ENCODE measurements at regions not wholly inside any gene's neighbourhood (a gene's known extent, or its start where the extent isn't known, plus 50 kb on each side); places are given as distances from the start of the nearest gene placed in this dataset.

DNA sequence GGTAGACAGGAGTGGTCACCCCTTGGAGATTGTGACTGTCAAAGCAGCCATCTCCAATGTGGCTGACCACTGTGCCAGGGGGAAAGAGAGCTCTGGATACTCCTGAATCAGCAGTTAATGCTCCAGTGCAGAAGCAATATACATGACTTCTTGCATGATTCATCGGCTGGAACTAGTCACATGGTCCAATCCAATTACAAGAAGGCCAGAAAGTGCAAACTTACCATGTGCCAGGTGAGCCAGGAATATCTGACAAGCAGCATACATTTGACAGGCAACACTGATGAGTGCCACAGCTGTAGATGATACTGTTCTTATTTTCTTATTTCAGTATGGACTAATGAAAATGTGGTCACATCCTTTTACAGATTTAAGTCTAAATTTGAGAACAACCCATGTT lies 440.0 kb upstream of the MPDZ start:
- ChIA-PET POLR2A (no interaction called here), CTCF (interaction anchor here (0.6 to 1.0 kb wide), 2 partner anchors 30 to 139 kb away, joined by 3 read pairs; no protein-coding TSS in a partner anchor)
- peaks cover 6% of the 10 kb centered on the region for H3K4me1 ChIP-seq (ENCODE audit: control insufficient read depth, insufficient read depth, low read length)
- no peaks in the 10 kb centered on the region for H3K36me3 ChIP-seq (ENCODE audit: control insufficient read depth in 2 of 2, insufficient read depth in 1 of 2, low read length in 2 of 2)
- H3K4me3 ChIP-seq (ENCODE audit: low read depth, low read length) = no peak overlapping the region
- H3K9me3 ChIP-seq (ENCODE audit: control insufficient read depth, insufficient read depth, low read depth, low read length) = no peaks in the 10 kb centered on the region
- TF ChIP-seq, protein P1, sequence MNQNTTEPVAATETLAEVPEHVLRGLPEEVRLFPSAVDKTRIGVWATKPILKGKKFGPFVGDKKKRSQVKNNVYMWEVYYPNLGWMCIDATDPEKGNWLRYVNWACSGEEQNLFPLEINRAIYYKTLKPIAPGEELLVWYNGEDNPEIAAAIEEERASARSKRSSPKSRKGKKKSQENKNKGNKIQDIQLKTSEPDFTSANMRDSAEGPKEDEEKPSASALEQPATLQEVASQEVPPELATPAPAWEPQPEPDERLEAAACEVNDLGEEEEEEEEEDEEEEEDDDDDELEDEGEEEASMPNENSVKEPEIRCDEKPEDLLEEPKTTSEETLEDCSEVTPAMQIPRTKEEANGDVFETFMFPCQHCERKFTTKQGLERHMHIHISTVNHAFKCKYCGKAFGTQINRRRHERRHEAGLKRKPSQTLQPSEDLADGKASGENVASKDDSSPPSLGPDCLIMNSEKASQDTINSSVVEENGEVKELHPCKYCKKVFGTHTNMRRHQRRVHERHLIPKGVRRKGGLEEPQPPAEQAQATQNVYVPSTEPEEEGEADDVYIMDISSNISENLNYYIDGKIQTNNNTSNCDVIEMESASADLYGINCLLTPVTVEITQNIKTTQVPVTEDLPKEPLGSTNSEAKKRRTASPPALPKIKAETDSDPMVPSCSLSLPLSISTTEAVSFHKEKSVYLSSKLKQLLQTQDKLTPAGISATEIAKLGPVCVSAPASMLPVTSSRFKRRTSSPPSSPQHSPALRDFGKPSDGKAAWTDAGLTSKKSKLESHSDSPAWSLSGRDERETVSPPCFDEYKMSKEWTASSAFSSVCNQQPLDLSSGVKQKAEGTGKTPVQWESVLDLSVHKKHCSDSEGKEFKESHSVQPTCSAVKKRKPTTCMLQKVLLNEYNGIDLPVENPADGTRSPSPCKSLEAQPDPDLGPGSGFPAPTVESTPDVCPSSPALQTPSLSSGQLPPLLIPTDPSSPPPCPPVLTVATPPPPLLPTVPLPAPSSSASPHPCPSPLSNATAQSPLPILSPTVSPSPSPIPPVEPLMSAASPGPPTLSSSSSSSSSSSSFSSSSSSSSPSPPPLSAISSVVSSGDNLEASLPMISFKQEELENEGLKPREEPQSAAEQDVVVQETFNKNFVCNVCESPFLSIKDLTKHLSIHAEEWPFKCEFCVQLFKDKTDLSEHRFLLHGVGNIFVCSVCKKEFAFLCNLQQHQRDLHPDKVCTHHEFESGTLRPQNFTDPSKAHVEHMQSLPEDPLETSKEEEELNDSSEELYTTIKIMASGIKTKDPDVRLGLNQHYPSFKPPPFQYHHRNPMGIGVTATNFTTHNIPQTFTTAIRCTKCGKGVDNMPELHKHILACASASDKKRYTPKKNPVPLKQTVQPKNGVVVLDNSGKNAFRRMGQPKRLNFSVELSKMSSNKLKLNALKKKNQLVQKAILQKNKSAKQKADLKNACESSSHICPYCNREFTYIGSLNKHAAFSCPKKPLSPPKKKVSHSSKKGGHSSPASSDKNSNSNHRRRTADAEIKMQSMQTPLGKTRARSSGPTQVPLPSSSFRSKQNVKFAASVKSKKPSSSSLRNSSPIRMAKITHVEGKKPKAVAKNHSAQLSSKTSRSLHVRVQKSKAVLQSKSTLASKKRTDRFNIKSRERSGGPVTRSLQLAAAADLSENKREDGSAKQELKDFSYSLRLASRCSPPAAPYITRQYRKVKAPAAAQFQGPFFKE (tag by site-specific recombination; IDR thresholded peaks at IDR 0.05; ENCODE audit: borderline replicate concordance) = no peak
- TF ChIP-seq ZNF600 (tag by site-specific recombination; IDR thresholded peaks at IDR 0.05) (no peak), ZBTB8A (tag by site-specific recombination; IDR thresholded peaks at IDR 0.05) (no peak), ZNF621 (tag by site-specific recombination; IDR thresholded peaks at IDR 0.05) (no peak), ZNF571 (tag by site-specific recombination; IDR thresholded peaks at IDR 0.05) (no peak), ZXDB (tag by site-specific recombination; IDR thresholded peaks at IDR 0.05) (no peak), SCRT2 (tag by site-specific recombination; IDR thresholded peaks at IDR 0.05) (no peak), SCRT1 (tag by site-specific recombination; IDR thresholded peaks at IDR 0.05; ENCODE audit: borderline replicate concordance) (no peak), ZNF324 (tag by site-specific recombination; IDR thresholded peaks at IDR 0.05) (no peak), ZIC2 (tag by site-specific recombination; IDR thresholded peaks at IDR 0.05) (no peak), ZNF184 (tag by site-specific recombination; IDR thresholded peaks at IDR 0.05) (no peak), ZNF830 (tag by site-specific recombination; IDR thresholded peaks at IDR 0.05; ENCODE audit: low read depth) (no peak), ZNF777 (tag by site-specific recombination; IDR thresholded peaks at IDR 0.05; ENCODE audit: borderline replicate concordance) (no peak), ZNF133 (tag by site-specific recombination; IDR thresholded peaks at IDR 0.05) (no peak), ZNF585B (tag by site-specific recombination; IDR thresholded peaks at IDR 0.05) (no peak)
- TF ChIP-seq, protein P2, sequence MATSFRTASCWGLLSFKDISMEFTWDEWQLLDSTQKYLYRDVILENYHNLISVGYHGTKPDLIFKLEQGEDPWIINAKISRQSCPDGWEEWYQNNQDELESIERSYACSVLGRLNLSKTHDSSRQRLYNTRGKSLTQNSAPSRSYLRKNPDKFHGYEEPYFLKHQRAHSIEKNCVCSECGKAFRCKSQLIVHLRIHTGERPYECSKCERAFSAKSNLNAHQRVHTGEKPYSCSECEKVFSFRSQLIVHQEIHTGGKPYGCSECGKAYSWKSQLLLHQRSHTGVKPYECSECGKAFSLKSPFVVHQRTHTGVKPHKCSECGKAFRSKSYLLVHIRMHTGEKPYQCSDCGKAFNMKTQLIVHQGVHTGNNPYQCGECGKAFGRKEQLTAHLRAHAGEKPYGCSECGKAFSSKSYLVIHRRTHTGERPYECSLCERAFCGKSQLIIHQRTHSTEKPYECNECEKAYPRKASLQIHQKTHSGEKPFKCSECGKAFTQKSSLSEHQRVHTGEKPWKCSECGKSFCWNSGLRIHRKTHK (tag by site-specific recombination; IDR thresholded peaks at IDR 0.05) = no peak
- TF ChIP-seq, protein P3, sequence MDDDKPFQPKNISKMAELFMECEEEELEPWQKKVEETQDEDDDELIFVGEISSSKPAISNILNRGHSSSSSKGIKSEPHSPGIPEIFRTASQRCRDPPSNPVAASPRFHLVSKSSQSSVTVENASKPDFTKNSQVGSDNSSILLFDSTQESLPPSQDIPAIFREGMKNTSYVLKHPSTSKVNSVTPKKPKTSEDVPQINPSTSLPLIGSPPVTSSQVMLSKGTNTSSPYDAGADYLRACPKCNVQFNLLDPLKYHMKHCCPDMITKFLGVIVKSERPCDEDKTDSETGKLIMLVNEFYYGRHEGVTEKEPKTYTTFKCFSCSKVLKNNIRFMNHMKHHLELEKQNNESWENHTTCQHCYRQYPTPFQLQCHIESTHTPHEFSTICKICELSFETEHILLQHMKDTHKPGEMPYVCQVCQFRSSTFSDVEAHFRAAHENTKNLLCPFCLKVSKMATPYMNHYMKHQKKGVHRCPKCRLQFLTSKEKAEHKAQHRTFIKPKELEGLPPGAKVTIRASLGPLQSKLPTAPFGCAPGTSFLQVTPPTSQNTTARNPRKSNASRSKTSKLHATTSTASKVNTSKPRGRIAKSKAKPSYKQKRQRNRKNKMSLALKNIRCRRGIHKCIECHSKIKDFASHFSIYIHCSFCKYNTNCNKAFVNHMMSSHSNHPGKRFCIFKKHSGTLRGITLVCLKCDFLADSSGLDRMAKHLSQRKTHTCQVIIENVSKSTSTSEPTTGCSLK (tag by site-specific recombination; IDR thresholded peaks at IDR 0.05) = no peak
- no peak overlapping the region for H3K27ac ChIP-seq (ENCODE audit: extremely low read depth, low read depth, low read length)

DNA sequence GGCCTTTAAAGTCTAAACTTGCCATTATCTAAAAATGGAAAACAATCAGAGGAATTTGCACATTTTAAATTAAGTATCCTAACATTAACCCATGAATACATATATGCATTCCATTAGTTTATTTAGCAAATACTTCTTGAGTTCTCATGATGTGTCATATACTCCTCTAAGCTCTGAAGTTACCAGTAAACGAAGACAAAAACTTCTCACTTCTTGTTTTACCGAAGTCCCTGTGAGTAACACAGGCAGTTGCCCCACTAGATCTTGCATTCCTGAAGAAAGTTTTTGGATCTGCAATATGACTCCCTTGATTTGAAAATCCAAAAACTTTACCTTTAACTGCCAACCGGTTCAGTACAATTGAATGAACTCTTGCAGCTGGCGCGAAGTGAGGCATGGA lies 439.0 kb upstream of the MPDZ start:
- H3K36me3 ChIP-seq (ENCODE audit: control insufficient read depth in 2 of 2, insufficient read depth in 1 of 2, low read length in 2 of 2) = no peaks in the 10 kb centered on the region
- ChIA-PET CTCF (no interaction called here), POLR2A (no interaction called here)
- H3K27ac ChIP-seq (ENCODE audit: extremely low read depth, low read depth, low read length) = no peak overlapping the region
- H3K4me3 ChIP-seq (ENCODE audit: low read depth, low read length) = no peak overlapping the region
- no peaks in the 10 kb centered on the region for H3K9me3 ChIP-seq (ENCODE audit: control insufficient read depth, insufficient read depth, low read depth, low read length)
- TF ChIP-seq, protein P4, sequence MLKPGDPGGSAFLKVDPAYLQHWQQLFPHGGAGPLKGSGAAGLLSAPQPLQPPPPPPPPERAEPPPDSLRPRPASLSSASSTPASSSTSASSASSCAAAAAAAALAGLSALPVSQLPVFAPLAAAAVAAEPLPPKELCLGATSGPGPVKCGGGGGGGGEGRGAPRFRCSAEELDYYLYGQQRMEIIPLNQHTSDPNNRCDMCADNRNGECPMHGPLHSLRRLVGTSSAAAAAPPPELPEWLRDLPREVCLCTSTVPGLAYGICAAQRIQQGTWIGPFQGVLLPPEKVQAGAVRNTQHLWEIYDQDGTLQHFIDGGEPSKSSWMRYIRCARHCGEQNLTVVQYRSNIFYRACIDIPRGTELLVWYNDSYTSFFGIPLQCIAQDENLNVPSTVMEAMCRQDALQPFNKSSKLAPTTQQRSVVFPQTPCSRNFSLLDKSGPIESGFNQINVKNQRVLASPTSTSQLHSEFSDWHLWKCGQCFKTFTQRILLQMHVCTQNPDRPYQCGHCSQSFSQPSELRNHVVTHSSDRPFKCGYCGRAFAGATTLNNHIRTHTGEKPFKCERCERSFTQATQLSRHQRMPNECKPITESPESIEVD (tag by site-specific recombination; IDR thresholded peaks at IDR 0.05) = no peak
- no peak for TF ChIP-seq ZNF132 (tag by site-specific recombination; IDR thresholded peaks at IDR 0.05; ENCODE audit: borderline replicate concordance)
- TF ChIP-seq ZNF830 (tag by site-specific recombination; IDR thresholded peaks at IDR 0.05; ENCODE audit: low read depth) = no peak
- TF ChIP-seq, protein P5, sequence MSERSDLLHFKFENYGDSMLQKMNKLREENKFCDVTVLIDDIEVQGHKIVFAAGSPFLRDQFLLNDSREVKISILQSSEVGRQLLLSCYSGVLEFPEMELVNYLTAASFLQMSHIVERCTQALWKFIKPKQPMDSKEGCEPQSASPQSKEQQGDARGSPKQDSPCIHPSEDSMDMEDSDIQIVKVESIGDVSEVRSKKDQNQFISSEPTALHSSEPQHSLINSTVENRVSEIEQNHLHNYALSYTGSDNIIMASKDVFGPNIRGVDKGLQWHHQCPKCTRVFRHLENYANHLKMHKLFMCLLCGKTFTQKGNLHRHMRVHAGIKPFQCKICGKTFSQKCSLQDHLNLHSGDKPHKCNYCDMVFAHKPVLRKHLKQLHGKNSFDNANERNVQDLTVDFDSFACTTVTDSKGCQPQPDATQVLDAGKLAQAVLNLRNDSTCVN (tag by site-specific recombination; optimal IDR thresholded peaks at IDR 0.05) = no peak
- TF ChIP-seq ZNF837 (tag by site-specific recombination; IDR thresholded peaks at IDR 0.05) = no peak
- TF ChIP-seq ZNF621 (tag by site-specific recombination; IDR thresholded peaks at IDR 0.05) = no peak
- peaks cover 6% of the 10 kb centered on the region for H3K4me1 ChIP-seq (ENCODE audit: control insufficient read depth, insufficient read depth, low read length)

All from HEK293 (cell line).